GM18505 (cell line): ENCODE measurements at regions not wholly inside any gene's neighbourhood (a gene's known extent, or its start where the extent isn't known, plus 50 kb on each side); places are given as distances from the start of the nearest gene placed in this dataset.

ENCODE experiments used
- ATAC-seq: cut with Tn5 transposase; IDR thresholded peaks from one replicate; pipeline ENCODE4 v1.9.1; 2021; ENCODE audit not compliant: unreplicated experiment
- POLR2A ChIP-seq: IDR thresholded peaks from 4 replicates; pipeline ENCODE4 v1.6.1; 2011; ENCODE audit warnings: borderline replicate concordance; ENCODE audit not compliant: insufficient read depth, insufficient read length; ENCODE audit errors: extremely low read depth

GRCh38 chr2:217340176-217340575, 480.3 kb upstream of the TNP1 start:
- ATAC-seq = no peak
- TF ChIP-seq POLR2A = no peak

DNA sequence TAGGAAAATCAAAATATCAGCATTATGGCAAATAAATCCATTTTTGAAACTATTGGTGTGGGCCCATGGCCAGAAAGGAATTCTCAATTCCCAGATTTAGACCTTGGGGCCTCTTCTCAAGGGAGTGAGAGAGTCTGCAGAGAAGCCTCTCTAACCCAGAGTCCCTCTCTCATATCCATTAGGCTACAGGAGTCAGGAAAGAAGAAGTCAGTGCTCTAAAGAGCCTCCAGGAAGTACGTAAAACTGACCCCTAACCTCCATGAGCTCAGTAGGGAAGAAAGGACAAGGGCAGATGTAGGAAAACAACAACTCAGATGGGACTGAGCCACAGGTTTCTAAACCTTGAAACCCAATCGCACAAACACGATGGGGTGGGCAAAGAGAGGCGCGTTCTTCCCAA, 479.9 kb upstream of the TNP1 start:
- no peak for TF ChIP-seq POLR2A
- no peak for ATAC-seq

- no peak for TF ChIP-seq POLR2A
- ATAC-seq = no peak
These were observed 478.5 kb upstream of the TNP1 start for GRCh38 chr2:217338306-217338916.

DNA sequence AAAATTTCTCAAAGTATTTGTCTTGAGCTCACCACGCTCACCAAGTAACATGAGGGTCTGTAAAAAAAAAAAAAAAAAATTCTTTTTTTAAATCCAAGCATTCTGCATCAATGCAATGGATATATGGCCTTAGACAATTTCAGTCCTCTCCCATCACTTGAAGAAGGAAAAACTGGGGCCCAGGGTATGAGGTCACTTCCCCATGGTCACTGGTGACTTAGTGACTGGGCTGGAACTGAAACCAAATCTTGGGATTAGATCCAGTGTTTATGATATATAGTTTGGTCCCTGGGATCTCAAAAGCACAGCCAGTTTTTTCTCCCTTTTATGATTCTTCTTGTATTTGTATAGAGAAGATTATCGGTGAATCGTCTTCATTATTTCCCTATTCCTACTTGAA, 477.9 kb upstream of the TNP1 start:
- no peak for TF ChIP-seq POLR2A
- ATAC-seq = no peak

DNA sequence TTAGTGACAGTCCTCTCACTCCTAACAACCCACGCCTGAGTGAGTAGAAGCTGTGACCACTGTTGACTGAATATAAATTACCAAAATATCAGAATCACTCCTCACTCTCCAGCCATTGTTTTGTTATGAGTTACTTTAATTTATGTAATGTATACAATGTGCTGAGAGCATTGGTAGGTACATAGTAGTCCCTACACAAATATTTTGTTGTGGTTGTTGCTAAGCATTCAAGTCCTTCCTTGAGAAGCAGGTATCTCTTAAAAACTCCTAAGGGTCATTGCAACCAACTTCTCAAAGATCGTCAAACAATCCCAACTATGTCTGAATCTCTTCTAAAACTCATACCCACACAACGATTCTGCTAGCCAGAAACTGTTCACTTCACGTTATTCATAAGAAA, 476.8 kb upstream of the TNP1 start:
- no peak for ATAC-seq
- no peak for TF ChIP-seq POLR2A

GRCh38 chr2:217335341-217335966, 475.6 kb upstream of the TNP1 start:
- ATAC-seq = no peak
- TF ChIP-seq POLR2A = no peak

DNA sequence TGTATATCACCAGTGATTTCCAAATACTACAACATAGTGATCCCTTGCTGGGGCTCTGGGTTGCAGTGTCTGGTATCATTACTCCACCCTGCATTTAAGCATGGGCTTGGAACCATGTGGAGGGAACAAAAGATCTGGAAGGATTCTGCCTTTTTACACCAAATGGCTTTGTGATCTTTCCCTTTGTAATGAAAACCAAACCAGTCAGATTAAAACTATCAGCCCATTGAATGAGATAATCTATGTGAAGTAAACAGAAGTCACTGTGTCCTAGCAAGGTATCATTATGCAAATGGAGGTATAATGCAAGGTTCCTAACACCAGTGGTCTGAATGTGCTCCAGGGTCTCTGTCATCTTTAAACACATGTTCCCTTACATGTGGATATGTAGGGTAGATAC, 474.7 kb upstream of the TNP1 start:
- no peak for ATAC-seq
- no peak for TF ChIP-seq POLR2A

DNA sequence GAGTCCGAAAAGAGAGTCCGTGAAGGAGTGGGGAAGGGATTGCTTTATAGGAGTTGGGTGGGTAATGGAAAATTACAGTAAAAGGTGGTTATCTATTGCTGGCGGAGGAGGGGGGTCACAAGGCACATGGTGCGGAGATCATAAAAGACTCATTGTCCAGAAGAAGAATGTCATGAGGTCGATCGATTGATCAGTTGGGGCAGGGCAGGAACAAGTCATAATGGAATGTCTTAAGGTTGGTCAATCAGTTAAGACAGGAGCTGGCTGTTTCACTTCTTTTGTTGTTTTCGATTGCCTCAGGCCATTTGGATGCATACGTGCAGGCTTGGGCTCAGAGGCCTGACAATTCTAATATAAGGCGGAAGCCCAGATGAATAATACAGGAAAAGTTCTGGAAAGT, 473.0 kb upstream of the TNP1 start:
- no peak for TF ChIP-seq POLR2A
- no peak for ATAC-seq

DNA sequence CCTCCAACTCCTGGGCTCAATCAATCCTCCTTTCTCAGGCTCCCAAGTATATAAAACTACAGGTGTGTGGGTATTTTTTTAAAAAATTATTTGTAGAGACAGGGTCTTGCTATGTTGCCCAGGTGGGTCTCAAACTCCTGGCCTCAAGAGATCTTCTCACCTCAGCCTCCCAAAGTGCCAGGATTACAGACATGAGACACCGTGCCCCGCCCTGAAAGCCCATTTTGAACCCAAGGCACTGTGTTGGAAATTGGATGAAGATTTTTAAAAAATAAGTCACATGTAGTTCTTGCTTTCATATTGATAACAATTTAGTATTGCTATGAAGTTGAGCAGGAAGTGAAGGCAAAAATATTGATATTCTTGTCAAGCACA, 472.5 kb upstream of the TNP1 start:
- no peak for TF ChIP-seq POLR2A
- ATAC-seq = no peak

- no peak for ATAC-seq
- no peak for TF ChIP-seq POLR2A
These were observed 471.9 kb upstream of the TNP1 start for GRCh38 chr2:217331523-217332416.

DNA sequence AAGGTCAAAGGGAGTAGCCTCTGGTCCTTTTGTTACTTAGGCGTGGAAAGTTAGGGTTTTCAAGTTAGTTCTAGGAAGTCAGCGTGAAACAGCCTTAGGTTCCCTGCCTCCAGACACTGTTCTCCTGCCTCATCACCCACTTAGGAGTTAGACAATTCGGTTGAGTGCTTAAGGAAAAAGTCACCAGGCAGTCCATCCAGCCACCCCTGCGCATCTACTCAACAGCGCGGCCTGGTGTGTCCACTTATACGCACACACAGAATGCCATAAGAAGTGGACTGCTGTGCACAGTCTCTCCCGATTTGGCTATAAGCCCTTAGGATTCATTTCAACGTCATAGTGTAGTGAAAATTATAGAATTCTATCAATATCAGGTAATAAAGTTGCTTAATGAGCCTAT, 470.8 kb upstream of the TNP1 start:
- no peak for TF ChIP-seq POLR2A
- no peak for ATAC-seq

DNA sequence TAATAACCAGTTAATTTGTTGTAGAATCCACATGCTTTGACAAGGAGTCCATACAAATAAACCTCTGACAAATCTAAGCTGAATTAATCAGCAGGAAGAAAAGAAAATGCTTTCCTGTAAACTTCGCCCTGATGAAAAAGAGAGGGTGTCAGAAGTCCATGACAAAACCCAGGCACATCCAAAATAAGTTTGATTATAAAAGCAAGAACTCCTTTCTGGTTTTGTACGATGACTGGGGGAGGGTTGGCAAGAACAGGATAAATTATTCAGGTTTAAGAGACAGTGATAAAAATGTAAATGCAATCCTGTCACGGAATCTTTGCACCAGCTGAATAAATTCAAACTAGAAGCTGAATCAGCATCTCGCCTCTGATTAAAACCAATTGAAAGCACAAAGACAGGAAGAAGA, 469.2 kb upstream of the TNP1 start:
- no peak for ATAC-seq
- no peak for TF ChIP-seq POLR2A

GRCh38 chr2:217328622-217328978, 468.7 kb upstream of the TNP1 start:
- no peak for TF ChIP-seq POLR2A
- ATAC-seq = no peak

- ATAC-seq = no peak
- TF ChIP-seq POLR2A = no peak
These were observed 468.2 kb upstream of the TNP1 start for GRCh38 chr2:217327953-217328621.

DNA sequence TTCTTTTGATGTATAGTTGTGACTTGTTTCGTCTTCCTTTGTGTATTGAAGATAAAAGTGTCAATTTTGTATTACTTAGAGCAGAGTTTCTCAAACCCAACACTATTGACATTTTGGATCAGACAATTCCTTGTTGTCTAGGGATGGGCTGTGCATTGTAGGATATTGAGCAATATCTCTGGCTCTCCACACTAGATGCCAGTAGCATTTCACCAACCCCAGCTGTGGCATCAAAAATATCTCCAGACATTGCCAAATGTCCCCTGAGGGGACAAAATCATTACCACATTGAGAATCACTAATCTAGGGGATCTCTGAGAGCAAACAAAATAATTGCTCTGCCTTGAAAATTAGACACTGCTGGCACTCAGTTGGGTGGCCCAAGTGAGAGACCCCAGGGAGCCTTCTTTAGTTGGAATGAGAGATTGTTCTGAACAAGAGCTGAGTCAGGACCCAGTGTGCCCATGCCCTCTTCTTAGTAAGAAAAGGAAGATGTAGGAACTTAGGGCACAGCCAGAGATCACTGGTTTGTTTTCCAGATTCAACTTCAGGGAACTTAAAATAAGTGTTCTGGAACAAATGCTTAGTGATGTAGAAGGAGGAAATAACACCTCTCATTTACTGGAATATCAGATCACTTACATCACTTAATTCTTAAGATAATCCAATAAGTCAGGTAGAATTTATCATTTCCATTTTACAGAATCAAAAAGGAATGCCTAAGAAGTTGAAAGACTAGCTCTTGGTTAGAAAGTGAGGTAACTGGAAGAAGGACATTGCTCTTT, 466.6 kb upstream of the TNP1 start:
- TF ChIP-seq POLR2A = no peak
- ATAC-seq = no peak
